Stimulated activated CD4-positive, alpha-beta T cell treated with anti-CD3 and anti-CD28 coated beads, Interleukin-4, amount 100 ng/mL, for 48 hours (primary cell): ENCODE measurements at regions not wholly inside any gene's neighbourhood (a gene's known extent, or its start where the extent isn't known, plus 50 kb on each side); places are given as distances from the start of the nearest gene placed in this dataset.
"Not testable (repeated sequence)": the region's sequence is repeated elsewhere in the genome, so short reads cannot be mapped to it uniquely, and the experiment has no call there.

Source experiments
- DNase-seq, 2 donors: peaks; one replicate each; pipeline ENCODE4 v3.0.0-alpha.2; 2020; ENCODE audit warnings: low read depth in 2 of 2

DNA sequence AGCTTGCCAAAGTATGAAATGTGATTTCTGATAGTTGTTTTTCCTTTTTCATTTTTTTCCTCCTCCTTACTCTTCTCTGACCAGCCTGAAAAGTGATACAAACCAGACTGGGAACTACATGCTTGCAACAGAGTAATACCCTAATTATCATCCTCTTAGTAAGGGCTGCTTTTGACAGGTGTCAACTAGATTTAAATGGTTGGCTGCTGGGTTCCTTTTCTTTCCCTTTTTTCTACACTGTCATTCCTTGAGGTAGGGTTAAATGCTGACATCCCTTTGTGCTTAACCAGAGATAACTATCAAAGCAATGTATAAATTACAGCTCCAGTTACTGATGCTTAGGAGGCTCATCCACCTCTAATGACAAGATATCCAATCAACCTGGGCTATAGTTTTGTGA is 598.8 kb downstream of the TTLL7 start:
- not testable (repeated sequence) for DNase-seq

GRCh38 chr1:83398125-83398524 is 600.8 kb downstream of the TTLL7 start:
- not testable (repeated sequence) for DNase-seq

GRCh38 chr1:83395130-83395529 is 603.8 kb downstream of the TTLL7 start:
- not testable (repeated sequence) for DNase-seq

DNA sequence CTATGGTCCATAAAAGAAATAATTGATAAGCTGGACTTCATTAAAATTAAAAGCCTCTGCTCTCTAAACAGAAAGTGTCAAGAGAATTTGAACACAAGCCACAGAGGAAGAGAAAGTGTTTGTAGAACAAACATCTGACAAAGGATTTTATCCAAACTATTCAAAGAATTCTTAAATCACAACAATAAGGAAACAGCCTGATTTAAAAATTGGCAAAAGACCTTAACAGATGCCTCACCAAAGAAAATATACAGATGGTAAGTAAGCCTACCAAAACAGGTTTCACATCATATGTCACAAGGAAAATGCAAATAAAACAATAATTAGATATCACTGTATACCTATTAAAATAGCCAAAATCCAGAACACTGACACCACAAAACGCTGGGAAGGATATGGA is 612.0 kb downstream of the TTLL7 start:
- not testable (repeated sequence) for DNase-seq

DNA sequence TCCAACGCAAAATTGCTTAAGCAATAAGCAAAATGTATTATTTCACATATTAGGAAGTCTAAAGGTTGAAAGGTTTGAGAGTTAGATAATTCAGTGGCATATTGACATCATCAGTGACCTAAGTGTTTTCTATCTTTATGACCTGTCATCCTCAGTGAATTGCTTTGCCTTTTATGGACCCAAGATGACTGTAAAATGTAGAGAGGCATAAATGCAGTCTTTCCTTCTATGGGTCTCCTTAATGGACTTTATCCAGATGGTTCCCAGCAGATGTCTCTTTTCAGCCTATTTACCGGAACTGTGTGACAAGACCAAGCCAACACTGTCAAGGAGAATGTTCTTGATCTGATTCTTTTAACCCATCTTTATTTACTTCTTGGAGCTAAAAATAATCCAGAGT is 615.8 kb downstream of the TTLL7 start:
- not testable (repeated sequence) for DNase-seq

GRCh38 chr1:83373018-83373417 is 625.9 kb downstream of the TTLL7 start:
- not testable (repeated sequence) for DNase-seq

- DNase-seq, result not testable (repeated sequence)
Measured at GRCh38 chr1:83369853-83370252, 629.1 kb downstream of the TTLL7 start.

DNA sequence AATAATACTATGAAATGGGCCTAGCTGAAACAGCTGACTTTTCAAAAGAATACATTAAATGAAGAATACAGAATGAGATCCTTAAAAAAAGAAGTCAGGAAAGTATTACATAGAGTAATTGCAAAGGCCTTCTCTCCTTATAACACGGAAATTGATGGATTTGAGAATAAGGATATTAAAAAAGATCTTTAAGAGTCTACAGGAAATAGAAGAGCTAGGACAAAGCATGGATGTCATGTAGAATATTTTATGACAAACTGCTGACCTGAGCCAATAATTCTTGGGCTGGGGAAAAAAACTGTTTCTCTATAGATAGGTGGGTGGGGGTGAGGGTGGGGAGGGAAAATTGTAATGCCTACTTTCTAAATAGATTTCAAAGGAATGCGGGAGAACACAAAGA is 633.6 kb downstream of the TTLL7 start:
- DNase-seq, result not testable (repeated sequence)

DNA sequence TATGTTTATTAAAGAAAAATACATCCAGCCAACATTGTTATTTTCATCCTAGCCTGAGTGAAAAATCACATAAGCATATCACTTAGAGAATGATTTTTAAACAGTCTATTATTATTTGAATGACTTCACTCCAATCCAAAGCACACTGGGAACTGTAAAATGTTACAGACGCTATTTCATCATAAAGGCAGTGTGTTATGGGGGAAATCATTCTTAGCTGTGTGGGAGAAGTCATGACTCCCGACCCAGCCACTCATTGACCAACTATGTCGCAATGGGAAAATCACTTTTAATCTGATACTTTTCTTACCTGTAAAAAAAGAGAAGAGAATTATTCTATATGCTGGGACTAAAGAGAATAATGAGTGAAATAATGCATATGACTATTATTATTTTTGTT is 653.6 kb downstream of the TTLL7 start:
- not testable (repeated sequence) for DNase-seq

DNA sequence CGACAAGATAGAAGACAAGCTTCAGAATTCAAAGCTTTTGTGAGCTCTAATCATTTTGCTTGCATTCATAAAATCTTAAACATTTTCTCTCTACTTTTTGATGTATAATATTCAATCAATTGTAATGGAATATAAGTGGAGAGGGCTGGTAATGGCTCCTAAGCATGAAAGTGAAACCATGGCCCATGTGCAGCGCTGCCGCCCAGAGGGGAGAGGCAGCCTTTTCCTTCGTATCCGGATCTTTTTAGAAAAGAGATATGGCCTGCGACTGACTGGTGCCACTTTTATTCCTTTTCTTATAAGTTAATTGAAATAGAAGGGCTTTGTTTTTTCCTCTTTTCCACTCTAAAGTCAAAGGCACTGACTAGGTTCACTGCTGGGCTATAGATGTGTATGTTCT is 655.2 kb downstream of the TTLL7 start:
- not testable (repeated sequence) for DNase-seq

- DNase-seq, result not testable (repeated sequence)
Measured at GRCh38 chr1:83342995-83343394, 655.9 kb downstream of the TTLL7 start.

GRCh38 chr1:83332308-83332707 is 666.6 kb downstream of the TTLL7 start:
- DNase-seq, result not testable (repeated sequence)

DNA sequence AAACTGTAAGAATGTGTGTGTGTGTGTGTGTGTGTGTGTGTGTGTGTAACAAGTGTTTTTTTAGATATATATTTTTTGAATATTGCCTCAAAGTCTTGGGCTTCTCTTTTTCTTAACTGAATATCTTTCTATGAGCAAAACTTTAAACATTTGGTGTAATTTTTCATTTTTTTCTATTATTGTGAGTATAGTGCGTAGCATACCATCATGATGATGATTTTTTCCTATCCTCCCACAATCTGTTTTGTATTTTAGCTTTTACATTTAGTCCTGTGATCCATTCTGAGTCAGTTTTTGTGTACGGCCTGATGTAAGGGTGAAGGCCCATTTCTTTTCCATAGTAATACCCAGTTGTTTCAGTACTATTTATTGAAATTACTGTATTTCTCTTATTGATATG is 680.6 kb downstream of the TTLL7 start:
- no peak for DNase-seq

DNA sequence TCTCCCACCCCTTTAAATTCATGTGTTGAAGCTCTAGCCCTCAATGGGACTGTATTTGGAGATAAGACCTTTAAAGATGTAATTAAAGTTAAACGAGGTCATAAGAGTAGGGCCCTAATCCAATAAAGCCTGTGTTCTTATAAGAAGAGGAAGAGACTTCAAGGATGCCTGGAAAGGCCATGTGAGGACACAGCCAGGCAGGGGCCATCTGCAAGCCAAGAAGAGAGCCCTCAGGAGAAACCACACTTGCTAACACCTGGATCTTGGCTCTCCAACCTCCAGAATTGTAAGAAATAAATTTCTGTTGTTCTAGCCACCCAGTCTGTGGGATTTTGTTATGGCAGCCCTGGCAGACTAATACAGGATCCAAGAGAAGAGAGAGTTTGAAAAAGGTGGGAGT is 683.5 kb downstream of the TTLL7 start:
- DNase-seq, result not testable (repeated sequence)

DNA sequence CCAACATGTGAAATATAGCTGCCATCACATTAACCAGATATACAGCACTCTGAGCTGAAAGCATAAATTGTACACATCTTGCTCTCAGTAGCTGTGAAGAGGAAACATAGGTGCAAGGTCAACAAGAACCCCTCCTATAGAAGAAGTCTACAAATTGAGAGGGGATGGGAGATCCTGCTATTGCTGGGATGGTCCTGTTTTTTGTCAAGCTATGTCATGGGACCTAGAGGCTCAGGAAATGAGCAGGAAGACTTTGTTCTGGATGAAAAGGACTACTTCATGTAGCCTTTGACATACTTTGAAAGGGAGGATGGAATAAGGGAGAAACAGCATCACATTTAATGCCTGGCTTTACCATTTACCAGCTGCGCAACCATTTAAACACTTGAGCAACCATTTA is 688.8 kb downstream of the TTLL7 start:
- not testable (repeated sequence) for DNase-seq

DNA sequence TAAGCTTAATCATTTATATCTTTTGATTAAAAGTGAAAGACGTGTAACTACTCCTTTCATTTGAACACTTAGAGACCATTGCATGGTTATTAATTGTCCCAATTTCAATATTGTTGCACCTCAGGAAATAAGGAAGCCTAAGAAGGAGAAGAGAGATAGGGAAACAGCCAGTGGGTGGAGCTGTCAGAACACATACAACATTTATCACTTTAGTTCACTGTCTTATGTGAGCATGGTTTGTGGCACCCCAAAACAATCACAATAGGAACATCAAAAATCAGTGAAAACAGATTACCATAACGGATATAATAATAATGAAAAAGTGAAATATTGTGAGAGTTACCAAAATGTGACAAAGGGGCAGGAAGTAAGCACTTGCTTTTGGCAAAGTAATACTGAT is 689.9 kb downstream of the TTLL7 start:
- not testable (repeated sequence) for DNase-seq

DNA sequence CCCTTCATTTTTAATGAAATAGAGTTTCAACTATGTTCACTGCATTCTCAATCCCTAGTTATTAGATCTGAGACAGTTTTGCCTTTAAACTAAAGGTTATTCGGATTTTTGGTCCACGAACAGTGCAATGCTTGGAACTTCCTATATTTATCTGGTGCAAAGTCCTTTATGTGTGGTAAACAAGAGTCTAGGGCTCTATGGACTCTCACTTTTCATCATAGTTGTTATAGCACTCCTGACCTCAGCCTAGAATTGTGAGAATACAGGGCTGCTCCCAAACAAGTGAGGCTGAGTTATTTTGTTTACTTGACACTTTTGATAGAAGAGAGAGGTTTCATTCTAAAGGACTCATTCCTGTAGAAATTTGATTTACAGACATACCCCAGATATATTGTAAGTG is 692.1 kb downstream of the TTLL7 start:
- not testable (repeated sequence) for DNase-seq

GRCh38 chr1:83295594-83295993 is 703.3 kb downstream of the TTLL7 start:
- not testable (repeated sequence) for DNase-seq

DNA sequence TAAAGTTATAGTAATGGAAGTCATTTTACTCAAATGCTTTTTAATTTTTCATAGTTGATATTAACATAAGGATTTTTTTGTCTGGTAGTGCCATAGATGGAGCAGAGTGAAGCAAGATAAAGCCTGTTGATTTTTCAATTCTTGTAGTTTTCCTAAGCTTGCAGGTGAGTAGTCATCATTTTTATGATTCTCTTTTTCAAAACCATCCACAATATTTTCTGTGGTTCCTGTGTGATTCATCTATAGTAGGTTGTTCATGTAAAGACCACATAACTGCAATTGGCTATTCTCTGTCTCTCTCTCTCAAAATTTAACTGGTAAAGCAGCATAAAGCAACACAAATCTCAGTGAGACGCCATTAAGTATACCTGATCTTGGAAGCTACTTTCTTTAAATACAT is 711.5 kb downstream of the TTLL7 start:
- DNase-seq, result not testable (repeated sequence)

DNA sequence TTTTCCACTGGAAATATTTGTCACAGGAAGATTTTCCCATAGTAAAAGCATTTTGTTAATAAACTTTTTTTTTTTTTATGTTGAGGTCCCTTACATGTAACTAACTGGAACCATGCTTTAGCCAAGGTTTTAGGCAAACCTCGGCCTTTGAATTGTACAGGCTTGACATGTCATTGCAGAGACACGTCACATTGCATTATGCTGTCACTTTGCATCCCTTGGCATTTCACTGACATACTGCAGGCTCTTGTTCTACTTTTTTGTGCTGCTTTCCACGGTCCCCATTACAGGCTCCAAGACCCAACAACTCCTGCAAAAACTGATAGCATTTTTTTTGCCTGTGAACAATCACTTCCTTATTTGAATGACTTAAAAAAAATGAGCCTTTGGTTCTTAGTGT is 724.3 kb downstream of the TTLL7 start:
- not testable (repeated sequence) for DNase-seq

DNA sequence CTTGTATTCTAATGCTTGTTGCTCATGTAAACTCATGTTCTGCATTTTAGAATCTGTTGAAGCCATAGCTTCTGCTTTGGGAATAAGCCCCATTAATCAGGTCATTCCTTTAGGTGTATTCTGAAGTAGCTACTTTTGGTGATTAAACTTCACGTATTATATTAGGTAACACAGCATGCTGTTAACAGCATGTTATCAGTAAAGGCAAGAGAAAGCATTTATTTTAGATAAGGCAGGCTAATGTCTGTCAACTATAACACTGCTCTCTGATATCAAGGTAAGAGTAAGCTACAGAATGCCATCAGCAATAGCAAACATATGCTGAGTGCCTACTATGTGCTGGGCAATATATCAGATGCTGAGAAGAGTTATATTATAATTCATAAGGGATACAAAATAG is 726.4 kb downstream of the TTLL7 start:
- DNase-seq, result not testable (repeated sequence)

- not testable (repeated sequence) for DNase-seq
Measured at GRCh38 chr1:83271834-83272233, 727.1 kb downstream of the TTLL7 start.

GRCh38 chr1:83270801-83271200 is 728.1 kb downstream of the TTLL7 start:
- DNase-seq, result not testable (repeated sequence)

DNA sequence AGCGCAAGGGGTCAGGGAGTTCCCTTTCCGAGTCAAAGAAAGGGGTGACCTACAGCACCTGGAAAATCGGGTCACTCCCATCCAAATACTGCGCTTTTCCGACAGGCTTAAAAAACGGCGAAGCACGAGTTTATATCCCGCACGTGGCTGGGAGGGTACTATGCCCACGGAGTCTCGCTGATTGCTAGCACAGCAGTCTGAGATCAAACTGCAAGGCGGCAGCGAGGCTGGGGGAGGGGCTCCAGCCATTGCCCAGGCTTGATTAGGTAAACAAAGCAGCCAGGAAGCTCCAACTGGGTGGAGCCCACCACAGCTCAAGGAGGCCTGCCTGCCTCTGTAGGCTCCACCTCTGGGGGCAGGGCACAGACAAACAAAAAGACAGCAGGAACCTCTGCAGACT is 735.1 kb downstream of the TTLL7 start:
- not testable (repeated sequence) for DNase-seq
